ENCODE measurements at regions not wholly inside any gene's neighbourhood (a gene's known extent, or its start where the extent isn't known, plus 50 kb on each side); places are given as distances from the start of the nearest gene placed in this dataset.

DNA sequence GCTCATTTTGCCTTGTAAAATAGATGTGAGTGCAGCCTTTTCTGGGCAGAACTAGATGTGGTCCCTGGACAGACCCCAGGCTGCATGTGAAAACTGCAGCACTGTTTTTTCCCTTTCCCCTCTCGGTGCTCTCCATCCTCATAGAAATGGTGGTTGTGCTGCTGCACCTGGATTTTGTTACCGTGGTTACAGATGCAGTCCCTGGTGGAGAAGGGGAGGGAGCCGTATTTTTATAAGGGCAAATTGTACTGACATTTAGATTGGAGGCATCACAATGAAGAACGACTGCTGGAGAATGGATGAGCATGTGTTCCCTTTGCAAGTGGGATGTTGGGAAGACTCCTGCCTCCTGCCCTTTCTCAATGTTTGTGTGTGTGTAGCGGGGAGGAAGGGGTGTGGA is 469.9 kb downstream of the CCSER2 start:
- TF ChIP-seq MYC (IDR thresholded peaks at IDR 0.05; ENCODE audit: low read depth, low read length) (no peak), MAX (IDR thresholded peaks at IDR 0.05; ENCODE audit: low read depth, low read length) (no peak), CTCF (IDR thresholded peaks at IDR 0.05; ENCODE audit: low read depth, low read length) (no peak), POLR2A (IDR thresholded peaks at IDR 0.05; ENCODE audit: extremely low read depth, insufficient read length) (no peak)
- no peak overlapping the region for H3K4me3 ChIP-seq (ENCODE audit: low read depth, low read length)
- no peak for DNase-seq (ENCODE audit: low read depth)

DNA sequence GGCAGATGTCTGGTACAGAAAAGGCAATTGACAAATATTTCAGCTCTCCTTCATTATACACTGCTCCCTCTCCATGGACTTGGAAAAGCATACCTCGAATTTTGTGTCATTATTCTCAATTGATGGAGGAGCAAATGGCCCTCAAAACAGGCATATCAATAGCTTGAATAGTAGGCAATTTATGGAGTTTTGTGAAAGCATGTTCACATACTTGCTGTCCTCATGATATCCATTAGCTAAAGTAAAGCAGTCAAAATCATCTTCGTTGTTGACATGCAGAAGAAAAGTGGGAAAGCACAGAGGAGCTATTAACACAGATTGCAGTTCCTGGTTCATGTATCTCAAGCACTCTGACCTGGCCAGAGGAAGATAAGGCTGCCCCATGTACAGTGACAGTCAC is 472.8 kb downstream of the CCSER2 start:
- DNase-seq (ENCODE audit: low read depth): no peak
- no peak for TF ChIP-seq POLR2A (IDR thresholded peaks at IDR 0.05; ENCODE audit: extremely low read depth, insufficient read length)
- no peak for TF ChIP-seq MAX (IDR thresholded peaks at IDR 0.05; ENCODE audit: low read depth, low read length)
- no peak for TF ChIP-seq MYC (IDR thresholded peaks at IDR 0.05; ENCODE audit: low read depth, low read length)
- H3K4me3 ChIP-seq (ENCODE audit: low read depth, low read length): no peak overlapping the region

- H3K4me3 ChIP-seq (ENCODE audit: low read depth, low read length): no peak overlapping the region
- TF ChIP-seq CTCF (IDR thresholded peaks at IDR 0.05; ENCODE audit: low read depth, low read length) (no peak), MAX (IDR thresholded peaks at IDR 0.05; ENCODE audit: low read depth, low read length) (no peak), MYC (IDR thresholded peaks at IDR 0.05; ENCODE audit: low read depth, low read length) (no peak), POLR2A (IDR thresholded peaks at IDR 0.05; ENCODE audit: extremely low read depth, insufficient read length) (no peak)
- no peak for DNase-seq (ENCODE audit: low read depth)
Measured at GRCh38 chr10:84801916-84802315, 473.5 kb downstream of the CCSER2 start.

- TF ChIP-seq POLR2A (IDR thresholded peaks at IDR 0.05; ENCODE audit: extremely low read depth, insufficient read length) (no peak), CTCF (IDR thresholded peaks at IDR 0.05; ENCODE audit: low read depth, low read length) (no peak), MAX (IDR thresholded peaks at IDR 0.05; ENCODE audit: low read depth, low read length) (no peak), MYC (IDR thresholded peaks at IDR 0.05; ENCODE audit: low read depth, low read length) (no peak)
- DNase-seq (ENCODE audit: low read depth): no peak
- H3K4me3 ChIP-seq (ENCODE audit: low read depth, low read length): no peak overlapping the region
Measured at GRCh38 chr10:84805149-84805548, 476.8 kb downstream of the CCSER2 start.

GRCh38 chr10:84811113-84811512 is 482.7 kb downstream of the CCSER2 start:
- no peak overlapping the region for H3K4me3 ChIP-seq (ENCODE audit: low read depth, low read length)
- TF ChIP-seq POLR2A (IDR thresholded peaks at IDR 0.05; ENCODE audit: extremely low read depth, insufficient read length) (no peak), CTCF (IDR thresholded peaks at IDR 0.05; ENCODE audit: low read depth, low read length) (no peak), MYC (IDR thresholded peaks at IDR 0.05; ENCODE audit: low read depth, low read length) (no peak), MAX (IDR thresholded peaks at IDR 0.05; ENCODE audit: low read depth, low read length) (no peak)
- DNase-seq (ENCODE audit: low read depth): no peak

GRCh38 chr10:84818961-84819360 is 490.6 kb downstream of the CCSER2 start:
- no peak overlapping the region for H3K4me3 ChIP-seq (ENCODE audit: low read depth, low read length)
- TF ChIP-seq MYC (IDR thresholded peaks at IDR 0.05; ENCODE audit: low read depth, low read length) (no peak), CTCF (IDR thresholded peaks at IDR 0.05; ENCODE audit: low read depth, low read length) (no peak), MAX (IDR thresholded peaks at IDR 0.05; ENCODE audit: low read depth, low read length) (no peak), POLR2A (IDR thresholded peaks at IDR 0.05; ENCODE audit: extremely low read depth, insufficient read length) (no peak)
- no peak for DNase-seq (ENCODE audit: low read depth)
